DND-41 (cell line): ENCODE measurements at regions not wholly inside any gene's neighbourhood (a gene's known extent, or its start where the extent isn't known, plus 50 kb on each side); places are given as distances from the start of the nearest gene placed in this dataset.

ENCODE experiments used
- ATAC-seq: fragments of 200-7000 bp; cut with Tn5 transposase; 3 replicates; pipeline ENCODE4 v1.9.1; 2021; ENCODE audit warnings: low read depth; ENCODE audit not compliant: insufficient read depth
- DNase-seq: peaks from one replicate; pipeline ENCODE4 v3.0.0-alpha.2; 2020
- H2AFZ ChIP-seq: 2 replicates; pipeline ENCODE4 v1.6.0; 2012; ENCODE audit warnings: low read depth, low read length
- H3K27ac ChIP-seq: 2 replicates; pipeline ENCODE4 v1.5.1; 2012; ENCODE audit warnings: low read length, inconsistent platforms
- H3K27me3 ChIP-seq: fragments of 200-600 bp; sonication (generic); 2 replicates; pipeline ENCODE4 v1.6.0; 2012; ENCODE audit warnings: low read length, mild to moderate bottlenecking, inconsistent platforms; ENCODE audit not compliant: insufficient read depth, poor library complexity
- H3K36me3 ChIP-seq: 2 replicates; pipeline ENCODE4 v1.5.1; 2012; ENCODE audit warnings: low read length, inconsistent platforms; ENCODE audit not compliant: insufficient read depth
- H3K4me1 ChIP-seq: 2 replicates; pipeline ENCODE4 v1.5.1; 2012; ENCODE audit warnings: mild to moderate bottlenecking, low read length; ENCODE audit not compliant: insufficient read depth
- H3K4me2 ChIP-seq: 2 replicates; pipeline ENCODE4 v1.6.0; 2012; ENCODE audit warnings: mild to moderate bottlenecking, moderate library complexity, low read length, inconsistent platforms; ENCODE audit not compliant: insufficient read depth
- H3K4me3 ChIP-seq, 2 experiments: fragments of 200-600 bp in 1 of 2; shearing (Covaris generic) in 1 of 2; 2 replicates each; pipeline ENCODE4 v1.5.1; 2012 to 2016; ENCODE audit warnings: inconsistent platforms in 2 of 2, low read length in 2 of 2, mild to moderate bottlenecking in 2 of 2, low read depth in 1 of 2, moderate library complexity in 1 of 2
- H3K79me2 ChIP-seq: 2 replicates; pipeline ENCODE4 v1.6.0; 2012; ENCODE audit warnings: low read length, inconsistent platforms; ENCODE audit not compliant: insufficient read depth
- H3K9ac ChIP-seq: 2 replicates; pipeline ENCODE4 v1.6.0; 2012; ENCODE audit warnings: low read depth, mild to moderate bottlenecking, inconsistent platforms, low read length, moderate library complexity
- H3K9me3 ChIP-seq: 2 replicates; pipeline ENCODE4 v1.5.1; 2012; ENCODE audit warnings: low read length, moderate library complexity, mild to moderate bottlenecking, inconsistent platforms; ENCODE audit not compliant: insufficient read depth, severe bottlenecking
- H4K20me1 ChIP-seq: 2 replicates; pipeline ENCODE4 v1.6.0; 2012; ENCODE audit warnings: low read length; ENCODE audit not compliant: insufficient read depth
- CTCF ChIP-seq: IDR thresholded peaks from 2 replicates; pipeline ENCODE4 v1.5.1; 2012; ENCODE audit warnings: borderline replicate concordance, low read length, moderate library complexity, mild to moderate bottlenecking; ENCODE audit not compliant: poor library complexity, severe bottlenecking; ENCODE audit errors: extremely low read depth
- EZH2 ChIP-seq: IDR thresholded peaks from 3 replicates; pipeline ENCODE4 v1.6.1; 2012; ENCODE audit warnings: borderline replicate concordance, low read depth, mild to moderate bottlenecking, moderate library complexity, low read length, inconsistent platforms; ENCODE audit not compliant: severe bottlenecking

GRCh38 chr9:119967867-119968535, 598.8 kb upstream of the BRINP1 start:
- DNase-seq (no peak), ATAC-seq (no peak)
- no peaks in the 10 kb centered on the region for H3K9me3 ChIP-seq
- H3K79me2 ChIP-seq: no peaks in the 10 kb centered on the region
- peaks cover 4% of the 10 kb centered on the region for H3K27me3 ChIP-seq
- no peak overlapping the region for H3K4me2 ChIP-seq
- H3K36me3 ChIP-seq: no peaks in the 10 kb centered on the region
- no peak overlapping the region for H3K4me3 ChIP-seq
- H2AFZ ChIP-seq: no peak overlapping the region
- no peaks in the 10 kb centered on the region for H3K4me1 ChIP-seq
- no peak overlapping the region for H3K27ac ChIP-seq
- no peaks in the 10 kb centered on the region for H4K20me1 ChIP-seq
- no peak overlapping the region for H3K9ac ChIP-seq
- no peak for TF ChIP-seq CTCF
- TF ChIP-seq EZH2: no peak

- no peaks in the 10 kb centered on the region for H3K4me1 ChIP-seq
- no peaks in the 10 kb centered on the region for H3K79me2 ChIP-seq
- H3K36me3 ChIP-seq: no peaks in the 10 kb centered on the region
- DNase-seq (no peak), ATAC-seq (no peak)
- no peak overlapping the region for H2AFZ ChIP-seq
- no peaks in the 10 kb centered on the region for H4K20me1 ChIP-seq
- TF ChIP-seq EZH2 (no peak), CTCF (no peak)
- peaks cover 4% of the 10 kb centered on the region for H3K27me3 ChIP-seq
- no peaks in the 10 kb centered on the region for H3K9me3 ChIP-seq
- no peak overlapping the region for H3K4me2 ChIP-seq
- no peak overlapping the region for H3K9ac ChIP-seq
- no peak overlapping the region for H3K27ac ChIP-seq
- no peak overlapping the region for H3K4me3 ChIP-seq
These were observed 594.6 kb upstream of the BRINP1 start for GRCh38 chr9:119963798-119964372.

DNA sequence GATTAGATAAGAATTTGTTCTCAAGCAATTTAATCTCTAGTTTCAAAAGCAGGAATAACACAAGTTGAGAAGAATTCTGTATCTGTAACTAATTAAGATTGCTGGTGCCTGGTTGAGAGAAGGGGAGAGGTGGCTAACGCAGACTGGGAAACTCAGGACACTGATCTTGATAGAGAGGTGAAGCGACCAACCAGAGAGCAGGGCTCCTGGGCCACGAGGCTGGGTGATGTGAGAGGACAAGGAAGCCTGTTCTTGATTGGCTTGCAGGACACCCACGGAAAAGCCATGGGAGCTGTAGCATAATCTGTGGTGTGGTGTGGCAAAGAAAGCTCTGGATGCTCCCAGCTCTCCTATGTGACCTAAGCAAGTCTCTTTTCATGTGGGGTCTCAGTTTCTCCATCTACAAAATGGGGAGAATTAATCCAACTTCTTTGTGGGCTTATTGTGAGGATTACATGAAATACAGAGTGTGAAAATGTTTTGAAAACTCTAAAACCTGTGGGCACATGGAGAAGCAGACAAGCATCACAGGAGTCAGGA, 594.1 kb upstream of the BRINP1 start:
- Histone ChIP-seq H3K4me2 (no peak overlapping the region), H3K9me3 (no peaks in the 10 kb centered on the region), H3K36me3 (no peaks in the 10 kb centered on the region), H3K9ac (no peak overlapping the region), H3K27me3 (peaks cover 4% of the 10 kb centered on the region), H3K27ac (no peak overlapping the region), H3K4me1 (no peaks in the 10 kb centered on the region), H4K20me1 (no peaks in the 10 kb centered on the region), H2AFZ (no peak overlapping the region), H3K79me2 (no peaks in the 10 kb centered on the region), H3K4me3 (no peak overlapping the region)
- no peak for DNase-seq
- ATAC-seq: no peak
- no peak for TF ChIP-seq CTCF
- TF ChIP-seq EZH2: no peak
